LoVo (cell line): ENCODE measurements at regions not wholly inside any gene's neighbourhood (a gene's known extent, or its start where the extent isn't known, plus 50 kb on each side); places are given as distances from the start of the nearest gene placed in this dataset.

Experiments
- DNase-seq: peaks from one replicate; pipeline ENCODE4 v3.0.0-alpha.2; 2016; ENCODE audit warnings: low spot score

DNA sequence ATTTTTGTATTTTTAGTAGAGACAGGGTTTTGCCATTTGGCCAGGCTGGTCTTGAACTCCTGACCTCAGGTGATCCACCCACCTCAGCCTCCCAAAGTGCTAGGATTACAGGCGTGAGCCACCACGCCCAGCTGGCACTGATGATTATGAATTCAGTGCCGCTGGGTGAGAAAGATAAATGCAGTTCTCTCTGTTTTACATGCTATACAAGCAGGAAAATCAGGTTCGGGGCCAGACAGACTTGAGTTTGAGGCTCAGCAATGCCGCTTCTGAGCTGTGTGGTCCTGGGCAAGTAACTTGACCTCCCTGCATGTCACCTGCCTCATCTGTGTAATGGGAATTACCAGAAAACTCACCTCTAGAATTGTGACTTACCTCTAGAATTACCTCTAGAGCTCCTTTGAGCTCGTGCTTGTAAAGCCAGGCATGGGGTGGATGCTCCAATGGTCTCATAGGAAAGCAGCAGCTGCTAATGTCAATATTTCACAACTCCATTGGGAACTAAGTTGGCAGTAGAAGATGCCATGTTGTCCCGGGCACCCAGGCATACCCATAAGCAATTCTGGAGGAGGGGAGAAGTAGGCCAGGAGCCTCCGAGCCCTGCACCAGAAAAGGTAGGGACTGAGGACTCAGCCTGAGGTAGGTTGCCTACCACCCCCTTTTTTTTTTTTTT lies 119.8 kb upstream of the SLC25A33 start:
- DNase-seq: no peak

DNA sequence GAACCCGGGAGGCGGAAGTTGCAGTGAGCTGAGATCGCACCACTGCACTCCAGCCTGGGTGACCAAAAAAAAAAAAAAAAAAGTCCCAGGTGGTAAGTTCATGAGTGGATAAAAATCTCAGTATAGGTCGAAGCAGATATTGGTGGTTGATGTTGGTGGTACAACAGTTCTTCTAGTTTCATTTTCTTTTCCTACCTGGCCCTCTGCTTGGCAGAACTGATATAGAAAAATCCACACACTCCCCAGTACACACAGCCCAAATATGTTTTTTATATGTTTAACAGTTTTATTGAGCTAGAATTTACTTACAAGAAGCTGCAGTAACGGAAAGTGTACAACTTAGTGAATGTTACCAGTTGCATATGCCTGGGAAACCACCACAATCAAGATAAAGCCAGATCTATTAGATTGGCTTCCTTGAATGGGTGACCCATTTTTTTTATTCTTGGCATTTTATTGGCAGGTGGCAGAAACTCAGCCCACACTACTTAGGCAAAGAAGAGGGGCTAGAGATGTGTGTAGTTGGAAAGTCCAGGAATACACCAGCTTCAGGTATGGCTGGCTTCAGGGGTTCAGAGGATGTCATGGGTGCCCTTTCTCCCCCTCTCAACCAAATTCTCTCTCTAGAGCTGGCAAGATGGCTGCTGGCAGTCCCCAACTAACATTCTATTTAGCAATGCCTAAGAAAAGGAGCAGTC lies 118.3 kb upstream of the SLC25A33 start:
- DNase-seq: no peak

DNA sequence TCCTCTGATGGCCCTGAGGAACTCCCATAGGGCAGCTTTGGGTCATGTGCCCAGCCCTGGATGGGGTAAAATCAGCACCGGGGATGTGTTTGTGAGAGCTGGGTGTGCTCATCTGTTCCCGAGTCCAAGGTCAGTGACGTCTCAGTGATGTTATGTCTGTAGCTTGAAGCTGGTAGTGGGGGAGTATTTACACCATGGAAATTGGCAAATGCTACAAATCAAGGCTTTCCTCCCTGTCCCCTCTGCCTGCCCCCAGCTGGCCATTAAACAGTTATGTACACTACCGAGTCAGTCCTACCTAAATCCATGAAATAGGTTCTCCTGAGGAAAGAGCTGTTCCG lies 117.8 kb upstream of the SLC25A33 start:
- no peak for DNase-seq

DNA sequence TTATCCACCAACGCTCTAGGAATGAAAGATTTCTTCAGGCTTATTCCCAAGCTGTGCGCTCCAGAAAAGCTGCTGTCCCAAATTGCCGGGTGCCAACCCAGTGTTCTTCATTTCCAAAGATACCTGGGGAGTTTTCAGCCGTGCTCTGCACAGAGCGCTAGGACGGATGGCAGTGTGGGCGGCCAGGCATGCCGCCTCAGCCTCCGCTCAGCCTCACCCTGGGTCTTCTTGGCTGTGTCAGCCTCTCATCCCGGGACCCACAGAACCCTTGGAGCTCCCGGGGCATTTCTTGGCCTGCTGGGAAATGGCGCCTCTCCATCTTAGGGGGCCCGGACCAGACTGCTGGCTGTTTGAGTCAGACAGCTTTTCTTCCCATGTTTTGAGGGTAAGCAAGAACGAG lies 116.9 kb upstream of the SLC25A33 start:
- DNase-seq: no peak

DNA sequence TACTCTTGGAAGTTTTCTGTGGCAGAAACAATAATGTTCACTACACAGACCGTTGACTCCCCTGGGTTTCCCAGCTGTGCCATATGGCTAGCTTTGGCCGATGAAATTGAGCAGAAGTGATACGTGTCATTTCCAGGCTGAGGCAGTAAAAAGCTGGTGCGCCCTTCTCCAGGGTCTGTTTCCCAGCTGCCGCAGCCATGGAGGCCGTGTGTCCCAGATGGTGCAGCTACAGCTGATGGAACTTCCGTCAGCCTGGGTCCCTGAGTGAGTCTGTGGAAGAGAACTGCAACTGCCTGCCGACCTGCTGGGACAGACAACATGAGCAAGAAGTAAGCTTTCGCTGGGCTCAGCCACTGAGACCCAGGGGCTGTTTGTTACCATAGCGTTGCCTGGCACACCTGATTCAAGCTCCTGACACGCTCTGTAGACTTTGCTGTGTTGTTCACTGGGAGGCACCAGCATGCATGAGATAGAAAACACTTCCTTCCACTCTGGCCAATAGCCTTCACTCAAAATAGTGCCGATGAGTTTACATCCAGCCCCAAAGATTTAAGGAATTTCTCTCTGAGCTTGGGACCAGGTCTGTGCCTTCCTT lies 116.3 kb upstream of the SLC25A33 start:
- no peak for DNase-seq

DNA sequence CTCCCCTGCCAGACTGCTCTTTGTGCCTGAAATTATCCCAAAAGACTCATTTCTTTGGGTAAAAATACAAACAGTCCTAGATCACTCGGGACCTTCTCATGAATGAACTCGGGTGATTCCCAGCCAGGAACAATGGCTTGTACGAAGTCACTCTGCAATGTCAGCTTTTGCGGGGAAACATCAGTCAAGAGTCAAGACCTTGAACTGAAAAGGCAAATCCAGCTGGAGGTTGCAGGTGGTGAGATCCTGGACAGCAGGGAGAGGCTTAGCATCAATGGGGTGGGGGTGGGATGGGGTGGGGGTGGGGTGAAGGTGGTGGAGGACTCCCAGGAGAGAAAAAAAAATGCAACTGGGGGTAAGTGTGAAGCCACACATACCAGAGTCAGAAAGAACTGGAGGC lies 115.0 kb upstream of the SLC25A33 start:
- no peak for DNase-seq

DNA sequence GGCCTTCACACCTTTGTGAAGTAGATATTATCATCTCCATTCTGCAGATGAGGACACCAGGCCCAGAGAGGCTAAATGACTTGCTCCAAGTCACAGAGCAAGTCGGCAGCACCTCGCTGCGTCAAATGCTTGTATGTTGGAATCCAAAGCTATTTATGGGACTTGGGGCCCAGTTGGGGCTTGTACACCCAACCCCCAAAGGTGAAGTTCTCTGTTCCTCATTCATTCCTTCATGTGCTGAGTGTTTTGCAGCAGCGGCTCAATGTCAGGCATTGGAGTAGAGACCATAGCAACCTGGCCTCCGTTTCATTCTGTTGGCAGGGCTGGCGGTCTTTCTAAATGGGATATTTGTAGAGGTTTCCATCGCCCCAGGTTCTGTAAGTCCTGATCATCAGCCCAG lies 113.4 kb upstream of the SLC25A33 start:
- no peak for DNase-seq

DNA sequence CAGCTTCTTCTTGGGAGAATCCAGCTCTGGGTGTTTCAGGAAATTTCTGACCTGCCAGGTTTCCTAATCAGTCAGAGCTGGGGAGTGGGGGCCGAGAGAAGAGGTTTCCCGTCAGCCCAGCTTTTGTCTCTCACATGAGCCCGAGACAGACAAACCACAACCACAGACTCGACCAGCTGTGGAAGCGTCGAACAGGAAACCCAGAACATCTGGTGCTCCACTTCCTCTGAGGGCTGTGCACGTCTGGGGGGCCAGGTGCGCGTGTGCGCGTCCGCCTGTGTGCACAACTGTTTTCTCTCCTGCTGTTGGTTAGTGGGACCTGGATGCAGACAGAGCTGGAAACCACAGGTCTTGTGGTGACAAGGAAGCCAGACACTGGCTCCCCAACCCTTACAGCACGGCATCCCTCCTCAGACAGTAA lies 113.0 kb upstream of the SLC25A33 start:
- no peak for DNase-seq

DNA sequence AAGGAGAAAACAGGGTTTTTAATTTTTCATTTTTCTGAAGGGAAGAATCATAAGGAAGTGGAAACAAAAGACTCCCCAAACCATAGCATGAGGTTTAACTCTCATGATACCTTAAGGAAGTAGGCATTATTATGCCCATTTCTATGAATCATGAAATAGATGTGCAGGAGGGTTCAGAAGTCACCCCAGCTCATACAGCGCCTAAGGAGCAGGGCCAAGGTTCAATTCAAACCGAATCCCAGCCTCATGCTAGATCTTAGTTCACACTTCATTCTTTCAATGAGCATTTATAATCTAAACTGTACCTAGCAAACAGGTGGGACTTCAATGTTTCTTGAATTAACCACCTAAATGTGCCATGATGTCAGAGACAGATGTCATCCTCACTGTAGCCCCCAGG lies 111.9 kb upstream of the SLC25A33 start:
- no peak for DNase-seq

DNA sequence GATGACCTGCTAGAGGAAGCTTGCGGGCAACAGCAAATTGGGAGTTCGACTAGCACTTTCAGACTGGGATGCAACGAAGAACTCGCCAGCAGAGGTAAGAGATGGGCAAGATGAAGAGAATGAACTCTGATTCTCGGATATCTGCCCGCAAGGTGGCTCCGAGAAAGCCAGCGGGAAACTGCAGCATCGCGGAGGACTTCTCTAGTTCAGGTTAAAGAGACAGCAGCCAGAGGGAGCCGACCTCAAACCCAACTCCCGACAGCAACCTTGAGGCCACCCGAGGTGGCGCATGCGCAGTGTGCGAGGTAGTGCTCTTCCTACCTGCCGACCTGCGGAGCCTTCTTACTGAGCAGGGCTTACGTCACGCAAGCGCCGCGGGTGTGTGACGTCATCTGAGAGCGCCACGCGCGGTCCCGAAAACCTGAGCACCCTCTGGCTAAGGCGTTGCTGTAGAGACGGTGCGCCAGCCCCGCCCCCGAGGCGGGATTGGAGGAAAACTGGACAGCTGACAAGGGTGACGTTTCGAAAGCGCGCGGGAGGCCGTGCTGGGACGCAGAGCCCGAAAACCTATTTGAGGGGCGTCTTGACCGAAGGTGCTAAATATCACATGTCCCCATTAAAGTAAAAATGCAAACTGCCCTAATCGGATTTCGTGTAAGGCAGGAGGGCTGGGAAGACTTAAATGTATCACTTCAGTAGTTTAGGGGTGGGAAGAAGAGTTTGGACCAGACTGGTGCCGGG lies 110.5 kb upstream of the SLC25A33 start:
- DNase-seq: peak; percentile 99

DNA sequence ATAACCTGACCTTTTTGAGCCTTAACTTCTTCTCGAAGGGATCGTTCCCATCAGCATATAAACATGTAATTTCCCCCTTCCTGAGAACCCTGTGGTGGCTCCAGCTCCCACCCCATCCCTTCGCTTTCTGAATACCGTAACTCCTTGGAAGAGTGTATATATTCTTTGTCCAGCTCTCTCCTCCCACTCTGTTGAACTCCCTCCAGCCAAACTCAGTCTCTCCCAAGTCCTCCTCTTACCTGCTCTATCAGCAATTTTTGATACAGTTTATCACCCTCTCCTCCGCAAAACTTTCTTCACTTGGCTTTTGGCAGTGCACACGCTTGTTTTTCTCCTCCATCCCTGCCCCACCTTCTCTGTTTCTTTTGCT lies 109.9 kb upstream of the SLC25A33 start:
- no peak for DNase-seq

DNA sequence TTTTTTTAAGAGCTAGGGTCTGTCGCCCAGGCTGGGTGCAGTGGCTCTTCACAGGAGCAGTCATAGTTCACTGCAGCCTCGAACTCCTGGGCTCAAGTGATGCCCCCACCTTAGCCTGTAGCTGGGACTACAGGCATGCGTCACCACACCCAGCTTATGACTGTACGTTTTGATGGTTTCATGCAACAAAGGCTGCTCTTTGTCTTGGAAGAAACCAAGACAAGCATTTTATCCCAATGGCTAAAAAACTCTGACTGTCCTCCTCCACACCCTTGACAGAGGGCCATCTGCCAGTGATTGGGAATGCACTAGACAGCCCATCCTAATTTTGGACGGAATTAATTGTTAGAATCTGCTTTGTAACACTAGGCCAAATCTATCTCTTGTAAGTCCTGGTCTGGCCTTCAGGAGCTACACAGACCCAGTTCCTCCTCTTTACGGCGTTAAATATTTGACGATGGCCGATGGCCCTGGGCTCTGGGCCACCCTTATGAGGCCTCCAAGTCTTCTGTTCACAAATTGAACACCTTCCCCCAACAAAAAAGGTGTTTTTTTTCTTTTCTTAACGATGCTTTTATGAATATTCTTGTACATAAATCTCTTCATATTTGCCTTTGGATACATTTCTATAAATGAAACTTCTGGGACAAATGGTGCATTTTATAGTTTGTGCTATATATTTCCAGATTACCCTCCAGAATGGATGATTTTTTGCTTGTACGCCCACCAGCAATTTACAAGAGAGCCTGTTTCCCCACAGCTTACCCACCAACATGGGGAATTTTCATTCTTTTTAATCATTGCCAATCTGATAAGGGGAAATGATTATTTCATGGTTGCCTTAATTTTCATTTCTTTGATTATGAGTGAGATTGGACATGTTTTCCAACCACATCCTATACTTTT lies 104.8 kb upstream of the SLC25A33 start:
- DNase-seq: no peak

DNA sequence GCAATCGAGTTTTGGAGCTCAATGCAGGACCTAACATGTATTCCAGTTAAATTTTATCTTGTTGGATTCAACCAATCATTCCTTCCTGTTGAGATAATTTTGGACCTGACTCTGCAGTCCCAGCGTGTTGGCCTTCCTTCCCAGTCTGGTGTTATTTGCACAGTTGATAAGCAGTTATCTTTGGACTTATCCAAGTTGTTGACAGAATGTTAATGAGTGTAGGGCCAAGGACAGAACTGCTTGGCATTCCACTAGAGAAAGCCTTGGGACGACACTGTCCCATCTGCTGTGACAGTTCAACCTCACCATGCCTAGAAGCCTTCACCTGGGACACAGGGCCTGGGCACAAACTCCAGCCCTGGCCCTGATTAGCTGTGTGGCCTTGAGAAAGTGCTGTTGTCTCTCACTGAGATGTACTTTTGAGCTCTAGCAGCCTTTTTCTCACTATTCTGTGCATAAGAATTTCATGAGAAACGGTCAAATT lies 104.1 kb upstream of the SLC25A33 start:
- DNase-seq: no peak

DNA sequence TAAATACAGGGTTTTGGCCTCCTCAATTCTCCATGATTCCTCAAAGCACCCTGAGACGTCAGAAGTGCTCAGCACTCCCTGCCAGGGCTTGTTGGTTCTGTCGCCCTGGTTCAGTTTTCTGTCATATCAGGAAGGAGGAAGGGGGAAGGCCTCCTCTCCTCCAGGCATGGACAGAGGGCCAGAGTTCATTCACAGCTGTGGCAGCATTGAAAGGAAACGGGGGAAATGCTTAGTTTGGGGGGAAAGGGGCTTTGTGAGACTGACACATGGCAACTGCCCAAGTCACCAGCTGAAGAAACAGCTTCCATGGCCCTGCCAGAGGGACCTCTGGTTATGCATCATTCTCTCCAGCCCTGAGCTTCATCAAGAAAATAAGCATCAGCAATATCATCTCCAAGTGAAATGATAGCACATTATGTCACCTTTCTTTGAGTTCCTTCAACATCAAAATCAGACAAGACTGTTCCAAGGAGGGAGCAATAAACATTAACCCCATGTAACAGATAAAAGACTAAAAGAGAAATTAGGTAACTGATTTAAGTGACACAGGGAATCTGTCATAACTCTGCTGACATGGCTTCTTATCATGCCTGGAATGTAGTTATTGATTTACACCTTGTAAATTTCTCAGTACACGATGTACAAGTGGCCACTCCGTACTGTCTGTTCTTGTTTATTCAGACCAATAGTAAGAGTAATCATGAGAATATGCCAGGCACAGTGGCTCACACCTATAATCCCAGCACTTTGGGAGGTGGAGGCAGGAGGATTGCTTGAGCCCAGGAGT lies 103.2 kb upstream of the SLC25A33 start:
- no peak for DNase-seq

DNA sequence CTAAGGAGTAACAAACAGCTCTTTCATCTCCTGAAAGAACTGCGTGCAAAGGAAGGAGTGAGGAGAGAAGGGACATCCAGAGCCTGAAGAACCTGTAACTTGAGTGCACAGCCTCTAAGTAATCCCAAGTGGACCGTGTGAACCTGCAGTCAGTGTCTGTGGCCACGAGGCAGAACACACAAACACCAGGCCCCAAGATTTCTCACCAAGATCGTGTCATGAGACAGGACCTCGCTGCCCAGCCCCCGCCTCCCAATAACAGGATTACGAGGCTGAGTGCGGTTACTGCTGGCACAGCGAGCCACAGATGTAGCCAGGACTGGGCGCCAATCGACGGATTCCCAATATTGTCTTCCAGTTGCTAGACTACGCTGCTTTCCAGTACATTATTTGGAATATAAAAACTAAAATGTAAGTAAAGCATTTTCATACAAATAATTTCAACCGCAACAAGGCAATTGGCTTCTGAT lies 101.3 kb upstream of the SLC25A33 start:
- no peak for DNase-seq

DNA sequence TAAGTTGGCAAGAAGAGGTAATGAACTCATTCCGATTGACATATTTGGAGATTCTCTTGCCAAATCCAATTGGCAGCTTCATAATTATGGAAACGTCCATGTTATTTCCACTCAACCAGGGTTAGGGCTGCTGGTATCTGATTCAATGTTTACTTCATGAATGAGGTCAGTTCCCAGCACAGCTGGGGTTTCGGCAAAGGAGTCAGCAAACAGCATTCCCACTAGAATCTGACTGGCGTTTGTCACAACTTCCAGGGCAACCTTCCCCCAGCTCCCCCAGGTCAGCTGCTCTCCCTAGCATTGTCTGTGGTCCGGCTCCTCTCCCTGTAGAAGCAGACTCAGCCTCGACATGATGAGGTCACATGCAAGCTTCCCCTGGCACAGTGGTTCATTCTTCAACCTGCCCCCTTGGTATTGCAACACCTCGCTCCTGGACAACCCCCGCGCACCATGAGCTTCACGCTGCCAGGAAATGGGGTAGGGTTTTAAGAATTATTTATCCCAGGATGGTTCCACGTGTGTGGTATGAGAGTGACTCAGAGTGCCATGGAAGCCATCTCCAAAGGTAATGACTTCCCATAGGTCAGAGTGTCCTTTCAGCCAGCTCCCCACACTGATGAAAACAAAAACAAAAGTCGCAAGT lies 100.7 kb upstream of the SLC25A33 start:
- no peak for DNase-seq

DNA sequence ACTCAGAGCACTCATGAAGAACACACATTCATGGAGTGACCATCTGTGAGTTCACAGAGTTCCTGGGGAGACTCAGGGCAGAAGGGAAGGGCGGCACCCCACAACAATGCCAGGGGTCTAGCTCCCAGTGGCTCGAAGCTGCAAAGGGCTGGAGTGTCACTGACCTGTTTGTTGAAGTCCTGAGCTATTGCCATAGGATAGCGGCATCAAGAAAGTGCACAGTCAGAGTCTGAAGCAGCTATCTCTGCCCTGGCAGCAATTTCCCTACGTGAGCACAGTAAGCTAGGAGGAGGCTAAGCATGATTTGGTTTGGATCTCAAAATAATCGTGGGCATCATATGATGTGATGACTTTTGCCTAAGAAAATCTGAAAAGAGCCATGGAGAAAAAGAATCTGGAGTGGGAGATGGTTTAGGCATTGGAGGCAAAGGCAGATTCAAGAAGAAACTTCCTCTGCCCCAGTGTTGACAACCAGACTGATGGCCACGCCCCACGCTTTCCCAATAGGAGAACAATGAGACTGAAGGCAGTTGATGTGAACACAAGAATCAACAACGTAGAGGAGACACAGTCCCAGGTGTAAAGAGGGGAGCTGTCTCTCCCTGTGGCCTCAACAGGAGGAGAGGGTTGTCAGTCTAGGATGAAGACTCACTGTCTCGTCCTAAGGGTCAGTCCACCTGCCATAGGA lies 100.0 kb upstream of the SLC25A33 start:
- no peak for DNase-seq

DNA sequence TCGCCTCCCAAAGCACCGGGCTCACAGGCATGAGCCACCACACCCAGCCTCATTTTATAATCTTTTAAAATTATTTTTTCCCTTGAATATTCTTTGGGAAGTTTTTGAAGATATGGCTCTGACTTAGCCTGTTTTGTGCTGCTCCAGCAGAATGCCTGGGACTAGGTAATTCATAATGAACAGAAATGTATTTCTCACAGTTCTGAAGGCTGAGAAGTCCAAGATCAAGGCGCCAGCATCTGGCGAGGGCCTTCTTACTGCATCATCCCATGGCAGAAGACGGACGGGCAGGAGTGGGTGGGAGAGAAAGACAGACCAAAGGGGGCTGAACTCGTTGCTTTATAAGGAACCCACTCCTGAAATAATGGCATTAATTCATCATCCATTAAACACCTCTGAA lies 99.0 kb upstream of the SLC25A33 start:
- no peak for DNase-seq

DNA sequence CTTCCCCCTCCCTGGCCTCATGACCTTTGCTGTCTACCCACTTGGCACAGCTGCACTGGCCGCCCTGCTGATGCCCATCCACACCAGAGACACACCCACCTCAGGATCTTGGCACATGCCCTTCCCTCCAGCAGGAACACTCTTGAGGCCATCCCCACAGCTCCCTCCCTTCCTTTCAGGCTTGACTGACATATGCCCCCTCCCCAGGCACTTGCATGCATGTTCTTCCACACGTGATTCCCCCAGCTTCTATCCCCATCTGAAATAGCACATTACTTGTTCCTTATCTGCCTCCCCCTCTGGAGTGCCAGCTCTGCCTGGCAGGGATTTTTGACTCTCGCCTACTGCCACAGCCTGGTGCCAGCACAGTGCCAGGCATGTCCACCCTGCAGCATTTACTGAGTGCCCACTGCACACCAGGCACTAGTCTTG lies 98.5 kb upstream of the SLC25A33 start:
- no peak for DNase-seq
